IgD-negative memory B cell (primary cell): ENCODE measurements at regions not wholly inside any gene's neighbourhood (a gene's known extent, or its start where the extent isn't known, plus 50 kb on each side); places are given as distances from the start of the nearest gene placed in this dataset.
"Not testable (repeated sequence)": the region's sequence is repeated elsewhere in the genome, so short reads cannot be mapped to it uniquely, and the experiment has no call there.

ENCODE experiments used
- H3K27ac Mint-ChIP-seq, 3 donors: one replicate each; pipeline ENCODE4 v1.8.0; 2020 to 2022; ENCODE audit warnings: mild to moderate bottlenecking in 3 of 3, mixed read lengths in 3 of 3, moderate library complexity in 1 of 3
- H3K27me3 Mint-ChIP-seq: one replicate; pipeline ENCODE4 v1.8.0; 2021; ENCODE audit warnings: mixed read lengths
- H3K36me3 Mint-ChIP-seq: one replicate; pipeline ENCODE4 v1.8.0; 2020; ENCODE audit warnings: mild to moderate bottlenecking, mixed read lengths
- H3K4me1 Mint-ChIP-seq, 3 donors: one replicate each; pipeline ENCODE4 v1.8.0; 2020 to 2022; ENCODE audit warnings: mixed read lengths in 3 of 3, mild to moderate bottlenecking in 1 of 3
- H3K4me3 Mint-ChIP-seq, 4 donors: one replicate each; pipeline ENCODE4 v1.8.0; 2020 to 2022; ENCODE audit warnings: mild to moderate bottlenecking in 4 of 4, mixed read lengths in 4 of 4, moderate library complexity in 3 of 4
- H3K9me3 Mint-ChIP-seq, 3 donors: one replicate each; pipeline ENCODE4 v1.8.0; 2020 to 2021; ENCODE audit warnings: mixed read lengths in 3 of 3, mild to moderate bottlenecking in 1 of 3

DNA sequence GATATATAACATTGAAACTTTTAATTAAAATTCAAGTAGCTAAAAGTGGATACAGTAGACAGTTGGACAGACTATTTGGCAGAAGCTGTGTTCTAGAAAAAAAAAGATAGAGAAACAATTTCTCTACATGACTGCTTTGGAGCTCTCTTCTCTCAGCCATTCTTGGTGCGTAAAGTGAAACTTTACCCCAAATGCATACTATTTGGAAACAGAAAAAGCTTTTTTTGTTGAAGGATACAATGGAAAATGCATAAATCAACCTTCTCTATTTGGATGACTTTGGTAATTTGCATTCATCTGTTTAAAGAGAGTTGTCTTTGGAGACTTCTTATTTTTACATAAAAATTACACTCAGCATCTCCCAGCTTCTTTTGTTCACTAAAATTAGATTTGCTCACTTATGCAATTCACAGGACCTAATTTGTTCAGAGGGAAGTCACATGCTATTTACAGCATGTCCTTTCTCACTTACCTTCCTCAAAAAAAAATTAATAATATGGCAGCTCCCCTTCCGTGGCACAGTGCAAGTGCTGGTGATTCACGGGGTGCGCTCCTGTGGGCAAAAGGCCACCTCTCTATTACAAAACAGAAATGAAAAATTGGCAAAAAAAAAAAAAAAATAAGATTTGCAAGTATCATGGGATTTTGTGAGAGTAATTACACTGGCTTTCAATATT lies 498.9 kb downstream of the RERGL start:
- H3K27me3 Mint-ChIP-seq = no peaks in the 10 kb centered on the region
- H3K4me3 Mint-ChIP-seq = no peak overlapping the region

DNA sequence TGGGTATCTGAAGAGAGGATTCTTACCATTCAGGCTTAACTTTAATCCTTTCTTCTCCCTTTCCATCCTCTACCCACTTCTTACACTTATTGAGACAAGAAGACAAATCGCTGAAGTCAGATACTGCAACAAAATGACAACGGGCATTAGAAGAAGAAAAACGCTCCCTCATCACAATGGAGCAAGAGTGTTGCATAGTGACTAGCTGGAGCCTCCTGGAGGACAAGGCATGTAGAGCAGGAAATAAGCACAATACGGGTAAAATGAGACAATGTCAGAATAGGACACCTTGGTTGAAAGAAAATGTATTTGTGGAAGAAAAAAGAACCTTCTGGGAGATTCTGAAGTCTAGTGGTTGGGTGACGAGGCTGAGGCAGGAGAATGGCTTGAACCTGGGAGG lies 501.0 kb downstream of the RERGL start:
- Mint-ChIP-seq H3K4me1 (peaks cover 0 to 3% (median 0%) of the 10 kb centered on the region in 3 donors), H3K4me3 (no peak overlapping the region), H3K27ac (no peak overlapping the region), H3K9me3 (peaks cover 0 to 5% (median 1%) of the 10 kb centered on the region in 3 donors), H3K27me3 (no peaks in the 10 kb centered on the region), H3K36me3 (no peaks in the 10 kb centered on the region)

More for the DNA sequence above, 498.9 kb downstream of the RERGL start:
- H3K4me1 Mint-ChIP-seq = peaks cover 0 to 3% (median 0%) of the 10 kb centered on the region in 3 donors
- no peaks in the 10 kb centered on the region for H3K36me3 Mint-ChIP-seq
- H3K27ac Mint-ChIP-seq = no peak overlapping the region
- H3K9me3 Mint-ChIP-seq = peaks cover 0 to 5% (median 1%) of the 10 kb centered on the region in 3 donors

DNA sequence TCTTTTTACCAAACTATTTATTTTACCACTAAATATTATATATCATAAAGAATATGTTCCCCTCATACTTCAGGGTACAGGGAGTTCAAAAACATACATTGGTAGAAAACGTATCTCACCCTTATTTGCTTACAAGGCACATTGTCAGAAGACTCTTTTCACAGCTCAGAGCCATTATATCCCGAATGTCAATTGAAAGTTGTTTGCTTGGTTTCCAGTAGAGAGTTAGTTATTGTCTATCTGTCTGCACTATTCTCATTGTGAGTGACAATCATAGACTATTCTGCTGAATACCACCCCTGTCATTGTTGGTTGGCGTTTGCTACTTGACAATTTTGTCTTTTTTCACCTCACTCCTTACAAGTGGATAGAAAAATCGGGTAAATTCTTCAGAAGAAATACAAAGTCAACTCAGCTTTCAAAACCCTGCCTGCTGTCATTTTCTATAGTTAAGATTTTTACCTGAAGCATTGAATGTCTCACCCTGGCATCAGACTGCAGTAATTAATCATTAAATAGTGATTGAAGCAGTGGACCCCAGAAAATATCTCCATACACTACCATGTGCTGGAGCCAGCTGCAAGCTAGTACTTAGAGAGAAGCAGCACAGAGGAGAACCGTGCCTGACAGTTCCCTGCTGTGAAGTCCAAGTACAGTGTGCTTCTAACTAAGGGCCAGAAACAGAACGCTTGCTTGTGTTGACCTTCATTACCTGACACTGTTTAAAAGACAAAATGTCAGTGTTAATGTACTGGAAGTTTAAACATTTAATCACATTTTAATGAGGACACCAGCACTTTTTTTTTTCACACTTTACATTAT lies 510.6 kb downstream of the RERGL start:
- H3K4me1 Mint-ChIP-seq = no peaks in the 10 kb centered on the region

DNA sequence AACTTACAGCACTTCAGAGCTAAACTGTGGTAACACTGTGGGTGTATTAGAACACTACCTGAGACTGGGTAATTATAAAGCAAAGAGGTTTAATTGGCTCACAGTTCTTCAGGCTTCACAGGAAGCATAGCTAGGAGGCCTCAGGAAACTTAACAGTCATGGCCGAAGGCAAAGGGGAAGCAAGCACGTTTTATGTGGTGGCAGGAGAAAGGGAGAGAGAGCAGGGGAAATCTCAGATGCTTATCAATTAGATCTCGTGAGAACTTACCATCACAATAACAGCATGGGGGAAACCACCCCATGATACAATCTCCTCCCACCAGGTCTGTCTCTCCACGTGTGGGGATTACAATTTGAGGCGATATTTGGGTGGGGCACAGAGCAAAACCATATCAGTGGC lies 512.6 kb downstream of the RERGL start:
- Mint-ChIP-seq H3K36me3 (no peaks in the 10 kb centered on the region), H3K27me3 (no peaks in the 10 kb centered on the region), H3K9me3 (peaks cover 0 to 8% (median 0%) of the 10 kb centered on the region in 3 donors), H3K4me3 (no peak overlapping the region), H3K27ac (no peak overlapping the region), H3K4me1 (no peaks in the 10 kb centered on the region)

More for the DNA sequence above, 510.6 kb downstream of the RERGL start:
- Mint-ChIP-seq H3K36me3 (no peaks in the 10 kb centered on the region), H3K4me3 (no peak overlapping the region), H3K9me3 (peaks cover 0 to 8% (median 0%) of the 10 kb centered on the region in 3 donors), H3K27ac (no peak overlapping the region), H3K27me3 (no peaks in the 10 kb centered on the region)

DNA sequence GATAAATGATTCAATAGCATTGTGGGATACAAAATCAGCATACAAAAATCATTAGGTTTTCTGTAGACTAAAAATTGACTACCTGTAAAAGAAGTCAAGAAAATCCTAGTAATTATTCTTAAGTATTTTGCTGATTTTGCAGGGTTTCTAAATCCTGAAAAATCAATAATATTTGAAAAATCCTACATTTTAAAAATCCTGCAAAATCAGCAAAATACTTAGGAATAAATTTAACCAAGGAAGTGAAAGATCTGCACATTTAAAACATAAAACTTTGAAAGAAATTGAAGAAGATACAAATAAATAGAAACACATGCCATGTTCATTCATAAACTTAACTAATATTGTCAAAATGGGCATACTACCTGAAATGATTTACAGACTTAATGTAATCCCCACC lies 517.7 kb downstream of the RERGL start:
- Mint-ChIP-seq H3K9me3 (peaks cover 0 to 4% (median 0%) of the 10 kb centered on the region in 3 donors), H3K27me3 (no peaks in the 10 kb centered on the region), H3K27ac (no peak overlapping the region), H3K4me1 (no peaks in the 10 kb centered on the region), H3K36me3 (no peaks in the 10 kb centered on the region), H3K4me3 (no peak overlapping the region)

DNA sequence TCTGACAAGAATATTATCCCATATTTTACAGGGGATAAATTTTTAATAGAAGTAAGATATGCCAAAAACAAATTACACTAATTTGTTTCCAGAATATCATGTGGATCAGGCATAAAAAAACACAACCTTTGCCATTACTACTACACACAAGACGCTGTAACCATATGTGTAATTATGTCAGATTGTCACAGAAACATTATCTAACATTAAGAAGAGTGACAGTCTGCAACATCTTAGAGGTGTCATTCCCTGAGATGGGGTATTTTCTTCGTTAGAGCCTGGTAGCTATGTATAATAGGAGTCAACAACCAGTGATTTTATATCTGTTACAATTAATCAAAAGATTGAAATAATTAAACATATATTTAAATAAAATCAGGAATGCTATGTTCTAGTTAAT lies 518.9 kb downstream of the RERGL start:
- no peak overlapping the region for H3K4me3 Mint-ChIP-seq
- H3K27me3 Mint-ChIP-seq = no peaks in the 10 kb centered on the region
- H3K4me1 Mint-ChIP-seq = no peaks in the 10 kb centered on the region
- no peak overlapping the region for H3K27ac Mint-ChIP-seq
- H3K36me3 Mint-ChIP-seq = no peaks in the 10 kb centered on the region
- H3K9me3 Mint-ChIP-seq = no peaks in the 10 kb centered on the region

DNA sequence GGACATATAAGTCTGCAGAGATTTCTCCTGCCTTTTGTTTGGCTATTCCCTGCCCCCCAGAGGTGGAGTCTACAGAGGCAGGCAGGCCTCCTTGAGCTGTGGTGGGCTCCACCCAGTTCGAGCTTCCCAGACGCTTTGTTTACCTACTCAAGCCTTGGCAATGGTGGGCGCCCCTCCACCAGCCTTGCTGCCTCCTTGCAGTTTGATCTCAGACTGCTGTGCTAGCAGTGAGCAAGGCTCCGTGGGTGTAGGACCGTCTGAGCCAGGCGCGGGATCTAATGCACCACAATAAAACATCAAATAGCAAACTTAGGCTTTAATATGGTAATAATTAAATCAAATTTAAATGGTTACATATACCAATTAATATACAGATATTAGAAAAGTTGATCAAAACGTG lies 525.4 kb downstream of the RERGL start:
- H3K4me3 Mint-ChIP-seq, H3K27me3 Mint-ChIP-seq, H3K36me3 Mint-ChIP-seq, H3K9me3 Mint-ChIP-seq, H3K4me1 Mint-ChIP-seq, H3K27ac Mint-ChIP-seq: not testable (repeated sequence)

DNA sequence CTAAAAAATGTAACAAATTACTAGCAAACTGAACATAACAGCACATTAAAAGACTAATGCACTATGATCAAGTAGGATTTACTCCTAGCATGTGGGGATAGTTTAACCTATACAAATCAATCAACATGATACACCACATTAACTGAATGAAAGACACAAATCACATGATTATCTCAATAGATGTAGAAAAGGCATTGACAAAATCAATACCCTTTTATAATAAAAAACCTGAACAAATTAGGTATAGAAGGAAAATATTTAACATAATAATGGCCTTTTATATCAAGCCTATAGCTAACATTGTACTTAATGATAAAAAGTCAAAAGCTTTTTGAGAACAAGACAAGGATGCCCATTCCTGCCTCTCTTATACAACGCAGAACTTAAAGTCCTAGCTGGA lies 540.0 kb downstream of the RERGL start:
- H3K4me1 Mint-ChIP-seq = no peaks in the 10 kb centered on the region
- H3K4me3 Mint-ChIP-seq = no peak overlapping the region
- no peak overlapping the region for H3K27ac Mint-ChIP-seq
- H3K36me3 Mint-ChIP-seq = no peaks in the 10 kb centered on the region
- no peaks in the 10 kb centered on the region for H3K27me3 Mint-ChIP-seq
- H3K9me3 Mint-ChIP-seq = peaks cover 6 to 11% (median 7%) of the 10 kb centered on the region in 3 donors

DNA sequence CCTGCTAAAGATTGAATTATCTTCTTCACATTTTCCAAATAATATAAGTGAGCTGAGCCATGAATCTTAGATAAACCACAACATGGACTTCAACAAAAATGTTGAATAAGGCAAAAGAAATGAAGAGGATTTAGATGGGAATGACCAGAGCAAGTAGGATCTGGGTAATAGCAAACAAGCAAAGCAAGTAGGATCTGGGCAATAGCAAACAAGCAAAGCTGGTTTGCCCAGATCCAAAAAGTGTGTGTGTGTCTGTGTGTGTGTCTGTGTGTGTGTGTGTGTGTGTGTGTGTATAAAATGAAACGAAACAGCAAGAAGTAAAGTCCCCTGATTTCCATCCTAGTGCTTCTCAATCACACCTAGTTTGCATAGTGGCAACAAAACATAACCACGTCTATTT lies 549.1 kb downstream of the RERGL start:
- Mint-ChIP-seq H3K27me3 (no peaks in the 10 kb centered on the region), H3K4me1 (no peaks in the 10 kb centered on the region), H3K27ac (no peak overlapping the region), H3K36me3 (no peaks in the 10 kb centered on the region), H3K4me3 (no peak overlapping the region), H3K9me3 (peaks cover 0 to 5% (median 5%) of the 10 kb centered on the region in 3 donors)

DNA sequence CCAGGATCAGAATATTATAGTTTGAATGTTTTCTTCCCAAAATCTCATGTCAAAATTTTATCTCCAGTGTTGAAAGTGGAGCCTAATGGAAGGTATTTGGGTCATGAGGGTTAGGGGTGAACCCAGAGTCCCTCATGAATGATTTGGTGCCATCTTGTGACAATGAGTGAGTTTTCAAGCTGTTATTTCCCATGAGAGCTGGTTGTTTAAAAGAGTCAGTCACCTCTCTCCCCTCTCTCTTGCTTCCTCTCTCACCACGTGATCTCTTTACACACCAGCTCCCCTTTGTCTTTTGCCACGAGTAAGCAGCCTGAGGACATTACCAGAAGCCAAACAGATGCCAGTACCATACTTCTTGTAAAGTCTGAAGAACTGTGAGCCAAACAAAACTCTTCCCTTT lies 561.6 kb downstream of the RERGL start:
- no peak overlapping the region for H3K4me3 Mint-ChIP-seq
- H3K9me3 Mint-ChIP-seq = peaks cover 0 to 10% (median 4%) of the 10 kb centered on the region in 3 donors
- no peaks in the 10 kb centered on the region for H3K27me3 Mint-ChIP-seq
- no peak overlapping the region for H3K27ac Mint-ChIP-seq
- H3K36me3 Mint-ChIP-seq = peaks cover 2% of the 10 kb centered on the region
- H3K4me1 Mint-ChIP-seq = peaks cover 0 to 2% (median 0%) of the 10 kb centered on the region in 3 donors

DNA sequence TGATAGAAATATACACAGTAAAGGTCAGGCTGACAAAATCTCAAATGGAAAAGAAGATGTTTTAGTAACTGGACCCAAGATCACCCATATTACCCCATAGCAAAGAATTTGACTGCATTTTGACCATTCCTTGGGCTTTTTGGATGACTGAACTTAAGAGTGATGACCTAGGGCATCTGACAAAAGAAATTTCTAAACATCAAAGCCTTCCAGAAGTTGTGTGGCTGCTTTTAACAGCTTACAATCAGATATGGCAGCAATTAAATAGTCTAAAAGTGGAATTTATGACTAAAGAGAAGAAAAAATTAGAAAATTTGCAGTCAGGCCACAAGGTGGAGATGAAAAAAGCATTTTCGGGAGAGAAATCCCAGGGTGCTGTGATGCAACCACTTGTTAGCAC lies 563.0 kb downstream of the RERGL start:
- Mint-ChIP-seq H3K27ac (no peak overlapping the region), H3K9me3 (peaks cover 0 to 10% (median 4%) of the 10 kb centered on the region in 3 donors), H3K4me3 (no peak overlapping the region), H3K4me1 (peaks cover 0 to 2% (median 0%) of the 10 kb centered on the region in 3 donors), H3K36me3 (peaks cover 2% of the 10 kb centered on the region), H3K27me3 (no peaks in the 10 kb centered on the region)

DNA sequence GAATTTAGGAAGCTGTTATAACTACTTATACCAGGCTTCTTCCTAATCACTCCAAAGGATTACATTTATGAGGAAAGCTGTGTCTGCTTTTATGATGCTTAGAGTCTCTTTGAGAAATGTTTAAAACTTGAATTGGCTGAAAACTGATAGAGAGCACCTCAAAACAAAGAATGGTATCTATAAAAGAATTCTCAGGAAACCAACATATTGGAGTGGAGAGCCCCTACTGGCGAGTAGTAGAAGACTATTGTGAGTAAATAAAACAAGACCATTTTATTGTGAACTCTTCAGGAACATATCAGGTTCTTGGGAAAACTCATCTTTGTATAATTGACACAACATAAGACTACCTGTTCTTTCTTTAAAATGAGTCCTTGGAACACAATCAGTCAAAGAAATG lies 578.6 kb downstream of the RERGL start:
- no peaks in the 10 kb centered on the region for H3K4me1 Mint-ChIP-seq
- H3K27me3 Mint-ChIP-seq = no peaks in the 10 kb centered on the region
- H3K27ac Mint-ChIP-seq = no peak overlapping the region
- peaks cover 2 to 5% (median 5%) of the 10 kb centered on the region in 3 donors for H3K9me3 Mint-ChIP-seq
- H3K36me3 Mint-ChIP-seq = no peaks in the 10 kb centered on the region
- H3K4me3 Mint-ChIP-seq = no peak overlapping the region

DNA sequence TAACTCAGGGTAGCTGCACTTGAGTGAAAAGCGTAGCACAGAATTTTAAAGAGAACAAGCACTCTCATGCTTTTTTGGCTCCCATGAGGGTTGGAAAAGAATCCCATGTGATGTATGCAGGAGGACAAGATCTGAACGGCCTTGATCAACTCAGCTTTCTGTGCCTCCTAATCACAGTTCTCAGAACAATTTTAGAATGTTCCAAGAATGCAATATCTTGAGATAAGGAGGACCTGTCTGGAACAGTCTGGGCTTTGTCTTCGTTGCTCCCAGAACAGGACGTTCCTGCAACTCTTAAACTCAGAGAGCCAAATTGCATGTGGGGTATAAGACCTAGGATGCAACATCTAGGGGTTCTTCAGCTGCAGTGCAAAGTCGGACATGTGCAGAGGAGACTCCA lies 582.7 kb downstream of the RERGL start:
- Mint-ChIP-seq H3K9me3 (peaks cover 3 to 5% (median 5%) of the 10 kb centered on the region in 3 donors), H3K4me3 (no peak overlapping the region), H3K36me3 (no peaks in the 10 kb centered on the region), H3K4me1 (no peaks in the 10 kb centered on the region), H3K27ac (no peak overlapping the region), H3K27me3 (no peaks in the 10 kb centered on the region)

DNA sequence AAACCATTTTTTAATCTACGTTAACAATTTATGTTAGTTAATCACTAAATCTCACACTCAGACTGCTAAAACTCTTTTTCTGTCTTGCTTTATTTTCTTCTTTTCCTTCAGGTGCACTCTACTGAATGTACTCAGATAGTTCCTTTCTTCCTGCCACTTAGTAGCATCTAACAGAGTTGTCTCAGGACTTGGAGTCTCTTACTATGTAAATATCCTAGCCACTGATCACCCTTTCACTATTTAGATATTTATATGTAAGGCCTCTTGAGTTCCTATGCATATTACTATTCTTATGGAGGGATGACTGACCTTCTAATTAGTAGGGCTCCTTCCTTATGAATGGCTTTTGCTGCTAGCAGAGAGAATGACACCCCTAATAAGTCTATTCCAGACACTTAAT lies 586.3 kb downstream of the RERGL start:
- H3K27ac Mint-ChIP-seq = no peak overlapping the region
- H3K27me3 Mint-ChIP-seq = no peaks in the 10 kb centered on the region
- no peak overlapping the region for H3K4me3 Mint-ChIP-seq
- no peaks in the 10 kb centered on the region for H3K36me3 Mint-ChIP-seq
- peaks cover 2 to 5% (median 3%) of the 10 kb centered on the region in 3 donors for H3K9me3 Mint-ChIP-seq
- no peaks in the 10 kb centered on the region for H3K4me1 Mint-ChIP-seq

DNA sequence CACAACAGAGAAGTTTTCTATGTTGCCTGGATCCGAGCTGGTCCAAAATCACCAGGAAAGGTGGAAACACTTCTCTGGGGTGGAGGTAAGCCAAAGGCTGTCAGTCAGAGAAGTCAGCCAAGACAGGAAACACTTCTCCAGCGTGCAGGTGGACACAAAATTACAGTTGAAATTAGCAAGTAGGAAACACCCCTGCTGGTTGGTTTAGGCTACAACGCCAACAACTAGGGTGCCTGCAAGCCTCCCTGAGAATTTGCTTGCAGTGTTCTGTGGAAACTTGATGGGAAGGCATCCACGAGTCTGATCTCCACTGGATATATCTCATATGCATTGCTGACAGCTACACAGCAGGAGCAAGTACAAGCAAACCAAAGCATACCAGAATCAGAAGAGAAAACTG lies 600.5 kb downstream of the RERGL start:
- no peak overlapping the region for H3K27ac Mint-ChIP-seq
- no peaks in the 10 kb centered on the region for H3K36me3 Mint-ChIP-seq
- H3K9me3 Mint-ChIP-seq = peaks cover 2 to 8% (median 4%) of the 10 kb centered on the region in 3 donors
- H3K27me3 Mint-ChIP-seq = no peaks in the 10 kb centered on the region
- H3K4me3 Mint-ChIP-seq = no peak overlapping the region
- H3K4me1 Mint-ChIP-seq = no peaks in the 10 kb centered on the region
